K562 (cell line): ENCODE measurements at regions not wholly inside any gene's neighbourhood (a gene's known extent, or its start where the extent isn't known, plus 50 kb on each side); places are given as distances from the start of the nearest gene placed in this dataset.

Experiments used
- ATAC-seq: fragments of 200-7000 bp; cut with Tn5 transposase; 3 replicates; pipeline ENCODE4 v1.9.1; 2020; ENCODE audit warnings: moderate library complexity
- BruUV-seq: library from RNA; stranded (reverse); fragments of 400-500 nt; replicated peaks from 2 replicates; lab custom pipeline; 2021; lab: Mats Ljungman, UMichigan
- CTCF ChIA-PET: fragments of 300-600 bp; formaldehyde crosslinking; extraction: SDS; loops from one replicate; lab custom pipeline; 2021; ENCODE audit warnings: low intra/inter-chr PET ratio; lab: Yijun Ruan, JAX
- POLR2A ChIA-PET: fragments of 300-600, 350-650 bp; sonication (Branson Sonifier 250); formaldehyde crosslinking; extraction: SDS; loops from one replicate; lab custom pipeline; 2021; ENCODE audit warnings: antibody characterized with exemption, inconsistent platforms; lab: Yijun Ruan, JAX
- DNase-seq, 4 experiments: peaks; one replicate each; pipeline versions ENCODE4 v3.0.0 to v3.0.0-alpha.2; 2011 to 2018; ENCODE audit warnings: low spot score in 3 of 4, mixed read lengths in 3 of 4; ENCODE audit errors: extremely low read depth in 1 of 4
- FAIRE-seq: peaks from 2 replicates; lab custom pipeline; 2011; peaks lifted over from hg19 to GRCh38; lab: Jason Lieb, UNC
- H2AFZ ChIP-seq: 2 replicates; pipeline ENCODE4 v1.6.0; 2011; ENCODE audit warnings: low read depth, low read length, control low read depth, inconsistent platforms
- H3K27ac ChIP-seq: fragments of 200-600 bp; 3 replicates; pipeline ENCODE4 v1.8.0; 2011; ENCODE audit warnings: low read depth, mild to moderate bottlenecking, control low read depth, inconsistent platforms, low read length, moderate library complexity, mixed read lengths; ENCODE audit errors: extremely low read depth
- H3K27me3 ChIP-seq, 2 experiments: fragments of 300-600 bp in 1 of 2; 2 replicates in 1 of 2; 3 replicates in 1 of 2; pipeline versions ENCODE4 v1.6.0 to v1.8.0; 2011; ENCODE audit warnings: inconsistent platforms in 2 of 2, low read length in 2 of 2, mild to moderate bottlenecking in 1 of 2, mixed read lengths in 1 of 2, moderate library complexity in 1 of 2; ENCODE audit not compliant: control insufficient read depth in 2 of 2, insufficient read depth in 2 of 2
- H3K36me3 ChIP-seq: fragments of 300-600 bp; 3 replicates; pipeline ENCODE4 v1.8.0; 2011; ENCODE audit warnings: mild to moderate bottlenecking, low read length, inconsistent platforms; ENCODE audit not compliant: control insufficient read depth, insufficient read depth
- H3K4me1 ChIP-seq, 2 experiments: fragments of 200-600 bp in 1 of 2; replicated peaks in 1 of 2; 2 replicates in 1 of 2; 3 replicates in 1 of 2; pipeline versions ENCODE4 v1.5.1 to v1.8.0; 2011; ENCODE audit warnings: inconsistent platforms in 2 of 2, low read length in 2 of 2, mild to moderate bottlenecking in 1 of 2, mixed read lengths in 1 of 2, moderate library complexity in 1 of 2; ENCODE audit not compliant: control insufficient read depth in 2 of 2, insufficient read depth in 2 of 2
- H3K4me2 ChIP-seq: 2 replicates; pipeline ENCODE4 v1.6.1; 2011; ENCODE audit warnings: low read length, control low read depth, inconsistent platforms, mixed read lengths; ENCODE audit not compliant: insufficient read depth
- H3K4me3 ChIP-seq: fragments of 200-600 bp; sonication (generic), shearing (Covaris generic); 2 replicates; pipeline ENCODE4 v1.5.1; 2016; ENCODE audit warnings: control low read depth, inconsistent platforms
- H3K79me2 ChIP-seq: fragments of 200-600 bp; 3 replicates; pipeline ENCODE4 v1.8.0; 2011; ENCODE audit warnings: low read length, inconsistent platforms; ENCODE audit not compliant: control insufficient read depth, insufficient read depth
- H3K9ac ChIP-seq, 2 experiments: 2 replicates each; pipeline versions ENCODE4 v1.6.0 to v1.6.1; 2011; ENCODE audit warnings: low read depth in 2 of 2, low read length in 2 of 2, control low read depth in 1 of 2, inconsistent platforms in 1 of 2, mild to moderate bottlenecking in 1 of 2, mixed read lengths in 1 of 2; ENCODE audit not compliant: insufficient read depth in 1 of 2
- H3K9me1 ChIP-seq: one replicate; pipeline ENCODE4 v1.6.0; 2011; ENCODE audit warnings: inconsistent platforms, mild to moderate bottlenecking, low read length, moderate library complexity; ENCODE audit not compliant: control insufficient read depth, insufficient read depth
- H3K9me3 ChIP-seq: replicated peaks from 2 replicates; pipeline ENCODE4 v1.5.1; 2011; ENCODE audit warnings: low read depth, low read length, inconsistent platforms; ENCODE audit not compliant: control insufficient read depth, insufficient read depth
- H4K20me1 ChIP-seq: replicated peaks from 2 replicates; pipeline ENCODE4 v1.6.1; 2011; ENCODE audit warnings: low read length, inconsistent platforms, mixed read lengths; ENCODE audit not compliant: control insufficient read depth, insufficient read depth
- CTBP1 ChIP-seq: fragments of 450-650 bp; IDR thresholded peaks from 2 replicates; pipeline ENCODE4 v1.6.1; 2016; ENCODE audit warnings: borderline replicate concordance
- MYBL2 ChIP-seq, 2 experiments: fragments of 450-650 bp in 1 of 2; sonication (generic) in 1 of 2; formaldehyde crosslinking in 1 of 2; IDR thresholded peaks; 2 replicates each; pipeline versions ENCODE4 v1.6.1 to v1.8.1; 2017 to 2022; ENCODE audit warnings: borderline replicate concordance in 1 of 2, inconsistent platforms in 1 of 2, low read depth in 1 of 2, mild to moderate bottlenecking in 1 of 2, missing genetic modification reagents in 1 of 2, moderate library complexity in 1 of 2
- NR1H2 ChIP-seq: sonication (generic); formaldehyde crosslinking; IDR thresholded peaks from 2 replicates; pipeline ENCODE4 v1.4.0; 2020; ENCODE audit warnings: mild to moderate bottlenecking, missing genetic modification reagents
- POLR3G ChIP-seq: IDR thresholded peaks from 2 replicates; pipeline ENCODE4 v1.6.1; 2011; ENCODE audit not compliant: insufficient read length, insufficient replicate concordance; ENCODE audit errors: extremely low read depth
- SPI1 ChIP-seq: IDR thresholded peaks from 2 replicates; pipeline ENCODE4 v1.6.1; 2011; ENCODE audit warnings: low read depth, low read length, control low read depth, borderline replicate concordance
- ZBTB2 ChIP-seq: fragments of 450-650 bp; IDR thresholded peaks from 2 replicates; pipeline ENCODE4 v1.6.1; 2016; ENCODE audit warnings: antibody characterized with exemption
- ZNF592 ChIP-seq: fragments of 450-650 bp; IDR thresholded peaks from 2 replicates; pipeline ENCODE4 v1.6.1; 2017; ENCODE audit warnings: antibody characterized with exemption, mild to moderate bottlenecking
- WGBS: fragments of 100-300 bp; shearing (Covaris generic); methylation state at CpG from one replicate; pipeline ENCODE4 v1.1.6; 2016; ENCODE audit warnings: low coverage, mixed read lengths; ENCODE audit not compliant: insufficient coverage; ENCODE audit errors: missing lambda C conversion rate; 5-methylcytosine and 5-hydroxymethylcytosine counted together
- in situ Hi-C: fragments of 300-500 bp; cut with MboI; formaldehyde crosslinking; loops from 4 replicates; pipeline ENCODE4 v1.15.0; 2018; ENCODE audit warnings: inconsistent platforms, mixed read lengths
- intact Hi-C: fragments of 100-400 bp; cut with micrococcal nuclease; formaldehyde crosslinking; loops from 2 replicates; pipeline ENCODE4 v1.14.2; 2022
- TF ChIP-seq, protein P1 (sequence below): sonication (generic); formaldehyde crosslinking; IDR thresholded peaks from 2 replicates; pipeline ENCODE4 v1.8.0; 2022; ENCODE audit warnings: mild to moderate bottlenecking, missing genetic modification reagents

DNA sequence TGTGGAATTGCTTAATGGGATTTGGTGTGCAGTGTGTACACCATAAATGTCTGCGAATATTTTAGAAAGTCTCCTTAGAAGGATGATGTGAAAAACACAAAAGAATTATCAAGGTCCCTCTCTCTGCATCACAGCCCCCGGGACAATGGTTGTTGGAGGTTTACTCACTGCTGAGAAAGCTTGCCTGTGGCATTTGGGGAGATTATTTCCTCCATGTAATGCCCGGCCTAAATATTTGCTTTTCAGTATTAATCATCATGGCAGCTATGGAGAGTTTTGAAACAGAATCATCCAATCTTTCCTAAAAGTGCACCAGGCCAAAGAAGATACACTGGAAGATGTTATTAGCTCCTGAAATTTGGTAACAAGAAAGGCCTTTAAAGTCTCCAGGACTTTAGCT is 113.8 kb upstream of the ADCY1 start (continued):
- TF ChIP-seq POLR3G (no peak), MYBL2 (IDR thresholded peaks at IDR 0.05; ENCODE audit: low read depth) (no peak), MYBL2 (CRISPR knock-in tag; IDR thresholded peaks at IDR 0.05; ENCODE audit: borderline replicate concordance) (no peak), ZBTB2 (no peak)
- TF ChIP-seq, protein P1, sequence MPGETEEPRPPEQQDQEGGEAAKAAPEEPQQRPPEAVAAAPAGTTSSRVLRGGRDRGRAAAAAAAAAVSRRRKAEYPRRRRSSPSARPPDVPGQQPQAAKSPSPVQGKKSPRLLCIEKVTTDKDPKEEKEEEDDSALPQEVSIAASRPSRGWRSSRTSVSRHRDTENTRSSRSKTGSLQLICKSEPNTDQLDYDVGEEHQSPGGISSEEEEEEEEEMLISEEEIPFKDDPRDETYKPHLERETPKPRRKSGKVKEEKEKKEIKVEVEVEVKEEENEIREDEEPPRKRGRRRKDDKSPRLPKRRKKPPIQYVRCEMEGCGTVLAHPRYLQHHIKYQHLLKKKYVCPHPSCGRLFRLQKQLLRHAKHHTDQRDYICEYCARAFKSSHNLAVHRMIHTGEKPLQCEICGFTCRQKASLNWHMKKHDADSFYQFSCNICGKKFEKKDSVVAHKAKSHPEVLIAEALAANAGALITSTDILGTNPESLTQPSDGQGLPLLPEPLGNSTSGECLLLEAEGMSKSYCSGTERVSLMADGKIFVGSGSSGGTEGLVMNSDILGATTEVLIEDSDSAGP (CRISPR knock-in tag), result no peak

- no TSS peak for BruUV-seq
- no peak for ATAC-seq
- no peak for FAIRE-seq
- no peak overlapping the region for H2AFZ ChIP-seq
- no peaks in the 10 kb centered on the region for H3K9me1 ChIP-seq
- in situ Hi-C loops (no loop called here), intact Hi-C loops (no loop called here)
- H3K36me3 ChIP-seq, result no peaks in the 10 kb centered on the region
- H3K27me3 ChIP-seq, result no peaks in the 10 kb centered on the region
- no peaks in the 10 kb centered on the region for H3K4me1 ChIP-seq
- WGBS, result 3% methylated on average over 3 of the region's 3 CpGs
- no peaks in the 10 kb centered on the region for H3K79me2 ChIP-seq
- H3K27ac ChIP-seq, result no peak overlapping the region
- no peak overlapping the region for H3K9ac ChIP-seq
- CTCF ChIA-PET, result no interaction called here
- no peak overlapping the region for H3K4me3 ChIP-seq
- no peak for DNase-seq
- H4K20me1 ChIP-seq, result no peaks in the 10 kb centered on the region
- POLR2A ChIA-PET, result interaction anchor here (0.8 kb wide), 1 partner anchor 237 kb away, joined by 3 read pairs; no protein-coding TSS in a partner anchor
- no peaks in the 10 kb centered on the region for H3K9me3 ChIP-seq
- TF ChIP-seq ZNF592 (no peak), NR1H2 (CRISPR knock-in tag) (no peak), SPI1 (peak; percentile 43; the same call in 1 of the 2 replicates), CTBP1 (no peak)
- H3K4me2 ChIP-seq, result no peak overlapping the region
Measured at GRCh38 chr7:45461026-45461425, 113.1 kb upstream of the ADCY1 start.
